ENCODE measurements at regions not wholly inside any gene's neighbourhood (a gene's known extent, or its start where the extent isn't known, plus 50 kb on each side); places are given as distances from the start of the nearest gene placed in this dataset.

DNA sequence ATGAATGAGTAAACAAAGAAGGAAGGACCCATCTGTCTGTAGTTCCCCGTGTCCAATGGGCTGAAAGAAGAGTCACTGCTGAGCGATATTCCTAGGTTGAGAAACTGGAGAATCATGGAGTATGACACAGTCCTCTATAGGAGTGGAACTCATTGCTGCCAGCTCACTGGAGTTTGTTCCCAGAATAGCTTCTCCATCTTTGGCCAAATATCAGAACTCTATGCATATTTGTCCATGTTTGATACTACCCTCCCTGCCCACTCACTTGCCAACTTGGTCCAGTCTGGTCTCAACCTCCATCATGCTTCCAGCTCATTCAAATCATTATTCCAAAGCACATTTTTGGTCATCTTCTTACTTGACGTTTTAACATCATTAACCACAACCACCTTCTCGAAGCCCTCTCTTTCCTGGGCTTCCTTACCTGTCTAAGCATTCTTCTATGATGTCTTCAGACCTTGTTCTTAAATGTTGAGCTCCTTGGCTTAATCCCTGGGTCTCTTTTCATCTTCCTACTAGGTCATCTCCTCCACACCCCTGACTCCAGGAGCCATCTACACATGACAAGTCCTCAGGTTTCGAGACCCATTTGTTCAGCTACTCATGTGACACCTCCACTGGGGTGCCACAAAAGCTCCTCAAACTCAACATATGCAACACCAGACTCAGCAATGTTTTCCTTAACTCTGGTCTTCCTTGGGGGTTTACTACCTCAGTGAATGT lies 221.6 kb downstream of the MYCN start:
- DNase-seq: no peak

DNA sequence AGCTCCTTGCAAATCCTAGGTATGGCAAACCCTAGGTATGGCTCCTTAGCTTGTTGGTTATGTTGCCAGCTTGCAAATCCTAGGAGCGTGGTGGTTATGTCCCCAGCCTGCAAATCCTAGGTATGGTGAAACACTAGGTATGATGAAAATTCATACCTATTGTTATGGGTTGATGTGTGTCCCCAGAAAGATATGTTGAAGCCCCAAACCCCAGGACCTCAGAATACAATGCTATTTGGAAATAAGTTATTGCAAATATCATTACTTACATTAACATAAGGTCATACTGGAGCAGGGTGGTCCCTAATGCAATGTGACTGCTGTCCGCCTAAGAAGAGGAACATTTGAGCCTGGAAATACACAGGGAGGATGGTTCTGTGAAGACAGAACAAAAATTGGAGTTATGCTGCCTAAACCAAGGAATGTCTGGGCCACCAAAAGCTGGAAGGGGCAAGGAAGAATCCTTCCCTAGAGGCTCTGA lies 220.8 kb downstream of the MYCN start:
- DNase-seq: no peak

DNA sequence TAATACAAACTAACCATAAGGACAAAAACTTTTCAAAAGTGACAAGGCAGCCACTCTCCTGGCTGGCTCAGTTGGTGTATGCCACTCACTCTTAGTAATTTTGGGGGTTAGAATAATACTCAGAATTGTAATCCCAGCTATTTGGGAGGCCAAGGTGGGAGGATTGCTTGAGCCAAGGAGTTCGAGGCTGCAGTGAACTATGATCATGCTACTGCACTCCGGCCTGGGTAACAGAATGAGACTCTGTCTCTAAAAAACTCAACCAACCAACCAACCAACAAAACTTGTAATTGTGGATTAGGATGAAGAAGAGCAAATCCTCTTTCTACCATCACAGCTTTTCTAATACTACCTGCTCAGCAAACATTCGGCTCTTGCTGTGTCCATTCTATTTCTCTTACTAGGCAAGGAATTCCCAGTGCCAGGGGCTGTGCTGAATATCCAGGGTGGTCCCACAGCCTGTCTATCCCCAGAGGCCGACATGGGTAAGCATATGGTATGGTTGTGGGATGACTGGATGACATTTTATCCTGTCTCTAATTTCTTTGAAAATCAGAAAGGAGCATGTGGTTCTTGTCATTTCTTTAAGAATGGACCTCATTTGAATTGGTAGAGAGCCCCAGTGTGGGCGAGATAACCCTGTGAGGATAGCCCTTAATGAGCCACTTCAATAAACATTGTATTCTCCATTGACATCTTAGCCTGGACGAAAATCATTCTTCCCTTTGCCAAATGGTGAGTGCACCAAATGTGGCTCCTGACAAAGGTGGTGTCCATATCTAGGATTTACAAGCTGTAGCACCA lies 220.1 kb downstream of the MYCN start:
- DNase-seq: no peak

DNA sequence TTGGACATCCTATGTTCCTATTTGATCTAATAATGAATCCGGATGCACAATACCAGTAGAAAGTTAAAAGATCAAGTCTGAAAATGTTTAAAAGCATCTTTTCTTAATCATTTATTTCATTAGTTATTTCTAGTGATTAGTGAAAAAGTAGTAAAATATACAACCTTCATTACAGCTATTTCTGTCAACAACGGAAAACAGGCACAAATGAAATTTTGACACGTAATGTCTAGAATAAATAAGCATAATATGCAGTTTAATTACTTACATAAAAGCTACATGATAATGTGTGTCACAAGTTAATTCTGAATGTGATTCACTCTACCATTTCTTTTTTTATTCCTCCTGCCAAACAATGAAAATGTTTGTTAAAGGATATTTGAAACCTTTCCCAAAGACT lies 216.1 kb downstream of the MYCN start:
- no peak for DNase-seq

DNA sequence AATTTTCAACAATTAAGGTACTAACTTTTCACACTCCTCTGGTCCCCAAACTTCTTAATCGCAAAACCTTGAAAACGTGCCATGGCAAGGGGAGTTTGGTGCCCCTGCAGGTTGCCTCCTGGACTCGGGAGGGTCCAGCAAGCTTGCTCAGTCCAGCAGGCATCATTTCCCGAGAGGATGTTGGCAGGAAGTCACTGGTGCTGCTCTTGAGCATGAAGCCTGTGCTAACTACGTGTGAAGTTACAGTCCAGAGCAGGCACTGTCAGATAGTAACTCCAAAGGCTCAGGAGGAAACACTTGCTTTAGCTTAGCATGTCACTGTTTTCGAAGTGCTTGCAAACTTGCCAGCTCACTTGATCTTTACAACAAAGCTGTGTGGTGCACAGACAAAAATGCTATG lies 215.4 kb downstream of the MYCN start:
- no peak for DNase-seq

DNA sequence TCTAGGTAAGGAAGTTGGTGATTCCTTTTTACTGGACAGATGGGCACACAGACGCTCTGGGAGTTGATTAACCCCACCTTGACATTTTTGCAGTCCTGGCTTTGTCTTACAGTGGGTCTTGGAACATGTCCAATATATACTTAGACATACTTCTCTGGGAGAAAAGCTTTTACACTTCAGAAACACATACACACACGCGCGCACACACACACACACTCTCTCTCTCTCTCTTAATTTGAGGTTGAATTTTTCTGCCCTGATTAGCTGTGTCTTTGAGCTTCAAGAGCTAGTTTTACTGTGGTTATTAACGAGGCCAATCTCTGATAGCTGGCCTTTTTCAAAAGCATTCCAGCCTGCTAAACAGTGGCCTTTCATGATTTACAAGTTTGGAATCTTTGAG lies 215.0 kb downstream of the MYCN start:
- DNase-seq: no peak

DNA sequence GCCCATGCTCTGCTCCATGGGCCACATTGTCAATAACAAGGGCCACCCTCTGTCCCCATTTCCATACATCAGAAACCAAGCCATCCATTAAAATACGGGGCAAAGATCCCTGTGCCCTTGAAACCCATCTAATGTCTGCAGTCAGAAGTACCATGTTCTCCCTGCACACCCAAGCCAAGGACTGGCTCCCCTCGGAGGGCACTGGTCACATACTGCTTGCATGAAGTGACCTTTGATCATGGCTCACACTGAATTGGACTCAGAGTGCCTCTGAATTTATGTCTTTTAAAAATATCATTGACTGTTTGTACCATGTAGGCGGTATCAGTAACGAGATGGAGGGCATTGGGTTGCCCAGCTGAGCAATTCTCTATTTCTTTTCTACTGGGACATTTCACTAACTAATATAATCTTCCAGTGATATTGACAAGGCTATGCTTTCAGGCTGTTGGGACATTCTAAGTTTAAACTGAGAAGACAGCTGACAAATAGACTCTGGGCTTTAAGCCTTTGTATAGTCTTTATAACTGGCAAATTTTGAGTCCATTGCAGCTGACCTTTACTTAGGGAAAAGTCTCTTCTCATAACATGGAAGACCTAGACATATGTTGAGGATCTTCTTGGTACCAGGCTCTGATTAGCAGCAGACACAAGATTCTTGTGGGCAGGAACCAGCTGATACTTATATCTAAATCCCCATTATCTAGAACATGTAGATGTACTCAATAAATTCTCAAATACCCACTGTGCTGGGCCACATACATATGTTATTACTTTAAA lies 214.3 kb downstream of the MYCN start:
- no peak for DNase-seq

DNA sequence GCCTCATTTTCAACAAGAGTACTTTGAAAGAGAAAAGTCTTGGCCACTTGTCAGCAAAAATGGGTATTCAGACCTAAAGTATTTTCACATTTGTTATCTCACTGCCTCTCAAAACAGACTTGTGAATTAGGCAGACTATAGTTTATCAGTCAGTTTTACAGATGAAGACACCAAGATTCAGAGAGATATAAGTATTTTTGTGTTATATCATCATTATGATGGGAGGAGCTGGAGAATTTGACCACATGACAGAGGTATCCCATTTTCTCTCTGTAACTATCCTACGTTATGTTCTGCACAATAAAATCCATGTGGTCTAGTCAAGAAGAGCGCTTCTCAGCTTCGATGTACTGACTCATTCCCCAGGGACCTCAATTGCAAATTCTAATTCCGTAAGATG lies 213.7 kb downstream of the MYCN start:
- no peak for DNase-seq

DNA sequence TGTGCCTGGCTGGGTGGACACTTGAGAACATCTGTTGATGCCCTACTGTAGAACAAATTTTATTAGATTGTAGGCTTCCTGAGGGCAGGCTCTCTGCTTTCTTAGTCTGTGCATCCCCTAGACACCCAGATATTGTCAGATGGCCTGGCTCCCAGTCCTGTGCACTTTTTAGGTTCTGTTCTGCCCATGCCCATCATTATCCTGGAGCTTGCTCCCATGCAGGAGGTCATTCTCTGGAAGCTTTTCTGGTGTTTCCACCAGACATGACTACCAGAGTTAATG lies 213.3 kb downstream of the MYCN start:
- no peak for DNase-seq

DNA sequence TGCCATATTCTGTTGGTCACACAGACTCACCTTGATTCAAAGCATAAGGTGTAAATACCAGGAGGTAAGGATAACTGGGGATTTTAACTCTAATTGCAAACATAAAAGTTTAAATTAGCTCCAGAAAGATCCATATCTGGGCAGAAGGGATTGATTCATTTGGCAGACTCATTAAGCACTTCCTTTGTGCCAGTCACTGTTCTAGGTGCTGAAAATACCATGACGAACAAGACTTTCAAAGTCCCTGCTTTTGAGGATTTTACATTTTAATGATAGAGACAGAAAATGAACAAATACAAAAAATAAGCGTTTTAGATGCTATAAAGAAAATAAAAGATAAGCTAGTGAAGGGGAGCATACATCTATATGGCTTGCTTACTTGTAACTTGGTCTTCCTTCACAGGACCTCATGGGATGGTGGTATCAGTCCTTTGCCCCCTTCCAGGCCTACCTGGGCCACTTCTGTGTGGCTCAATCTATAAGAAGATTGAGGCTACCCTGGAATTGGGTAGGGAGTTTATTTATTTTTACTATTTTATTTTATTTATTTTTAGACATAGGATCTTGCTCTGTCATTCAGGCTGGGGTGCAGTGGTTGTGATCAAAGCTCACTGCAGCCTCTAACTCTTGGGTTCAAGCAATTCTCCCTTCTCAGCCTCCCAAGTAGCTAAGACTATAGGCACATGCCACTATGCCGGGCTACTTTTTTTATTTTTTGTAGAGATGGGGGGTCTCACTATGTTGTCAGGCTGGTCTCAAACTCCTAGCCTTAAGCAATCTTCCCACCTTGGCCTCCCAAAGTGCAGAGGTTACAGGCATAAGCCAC lies 212.8 kb downstream of the MYCN start:
- DNase-seq: no peak

DNA sequence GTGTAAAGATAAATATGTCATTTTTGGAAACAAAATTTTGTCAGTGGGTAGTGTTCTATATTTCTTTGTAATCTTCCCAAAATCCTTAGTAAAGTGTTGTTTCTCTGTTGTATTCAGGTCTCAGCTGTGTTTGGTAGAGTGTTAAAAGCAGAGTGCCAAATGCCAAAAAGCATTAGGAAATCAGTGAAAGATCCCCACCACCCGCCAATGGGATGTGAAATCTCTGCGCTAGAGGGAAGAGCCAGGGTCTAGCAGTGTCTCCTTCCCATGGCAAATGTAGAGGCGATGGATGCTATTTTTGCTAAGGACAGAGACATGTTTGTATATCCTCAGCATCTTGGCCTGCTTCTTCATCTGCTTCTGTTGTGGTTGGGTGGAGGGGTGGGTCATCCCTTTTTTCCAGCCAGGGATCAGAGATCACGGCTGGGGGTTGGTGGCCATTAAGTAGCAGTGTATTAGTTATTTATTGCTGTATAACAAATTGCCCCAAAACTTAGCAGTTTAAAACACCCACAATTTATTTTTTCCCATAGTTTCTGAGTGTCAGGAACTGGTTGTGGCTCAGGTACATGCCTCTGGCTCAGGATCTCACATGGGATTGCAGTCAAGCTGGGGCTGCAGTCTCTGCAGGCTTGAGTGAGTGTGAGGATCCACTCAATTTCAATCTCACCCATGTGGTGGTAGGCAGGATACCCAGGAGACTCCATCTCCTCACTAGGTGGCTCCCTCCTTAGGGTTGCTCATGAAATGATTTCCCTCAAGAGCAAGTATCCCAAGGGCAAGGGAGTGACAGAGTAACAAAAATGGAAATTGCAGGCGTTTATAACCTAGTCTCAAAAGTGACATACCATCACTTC lies 211.9 kb downstream of the MYCN start:
- no peak for DNase-seq

DNA sequence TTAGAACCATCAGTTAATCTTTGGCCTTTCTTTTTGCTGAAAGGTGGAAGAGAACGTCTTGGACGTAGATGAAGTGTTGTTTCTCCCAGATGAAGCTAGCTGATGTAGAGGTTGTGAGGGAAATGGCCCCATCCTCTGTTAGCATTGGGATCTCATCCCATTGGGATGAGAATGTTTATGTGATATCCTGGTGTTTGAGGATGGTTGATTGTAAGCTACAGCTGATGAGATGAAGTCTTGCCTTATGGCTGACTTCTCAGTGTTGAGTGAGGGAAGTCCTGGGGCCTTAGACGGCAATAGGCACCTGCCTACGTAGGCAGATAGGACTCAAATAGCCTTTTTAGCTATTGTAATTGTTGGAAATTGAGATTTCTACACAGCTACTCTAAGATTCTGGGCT lies 211.3 kb downstream of the MYCN start:
- no peak for DNase-seq

DNA sequence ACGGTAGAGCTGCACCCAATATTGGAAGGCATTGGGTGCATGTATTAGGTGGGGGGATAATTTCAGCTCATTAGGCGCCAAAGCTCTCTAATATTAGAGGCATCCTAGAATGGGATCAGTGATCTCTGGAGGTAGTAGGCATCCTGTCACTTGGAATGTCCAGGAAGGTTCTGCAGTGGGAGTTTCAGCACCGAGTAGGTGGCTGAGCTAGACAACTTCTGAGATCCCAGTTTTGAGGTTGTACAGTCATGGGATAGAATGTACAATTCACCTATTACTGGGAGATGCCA lies 210.9 kb downstream of the MYCN start:
- DNase-seq: no peak

DNA sequence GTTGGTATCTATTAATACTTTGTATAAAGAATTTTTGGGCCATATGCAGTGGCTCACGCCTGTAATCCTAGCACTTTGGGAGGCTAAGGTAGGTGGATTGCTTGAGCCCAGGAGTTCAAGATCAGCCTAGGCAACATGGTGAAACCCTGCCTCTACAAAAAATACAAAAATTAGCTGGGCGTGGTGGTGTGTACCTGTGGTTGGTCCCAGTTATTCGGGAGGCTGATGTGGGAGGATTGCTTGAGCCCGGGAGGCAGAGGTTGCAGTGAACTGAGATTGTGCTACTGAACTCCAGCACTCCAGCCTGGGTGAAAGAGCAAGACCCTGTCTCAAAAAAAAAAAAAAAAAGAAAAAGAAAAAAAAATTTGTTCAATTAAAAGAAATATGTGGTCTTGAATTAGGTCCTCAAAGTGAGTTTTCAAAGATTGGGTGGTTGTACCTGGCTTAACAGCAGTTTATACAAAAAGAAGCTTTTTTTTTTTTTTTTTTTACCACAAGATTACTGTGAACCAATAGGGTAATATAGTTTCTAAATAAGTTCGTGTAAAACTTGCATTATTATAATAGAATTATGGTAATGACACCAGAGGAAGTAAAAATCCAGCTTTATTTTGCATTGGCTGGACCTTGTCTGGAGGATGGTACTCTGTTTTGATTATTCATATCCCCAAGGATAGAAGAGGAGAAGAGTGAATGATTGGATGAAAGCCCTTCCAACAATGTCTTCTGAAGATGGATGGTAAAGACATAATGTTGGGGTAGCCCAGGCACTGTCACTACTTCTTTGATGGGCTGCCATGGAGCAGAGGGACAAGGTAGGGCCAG lies 210.3 kb downstream of the MYCN start:
- no peak for DNase-seq

DNA sequence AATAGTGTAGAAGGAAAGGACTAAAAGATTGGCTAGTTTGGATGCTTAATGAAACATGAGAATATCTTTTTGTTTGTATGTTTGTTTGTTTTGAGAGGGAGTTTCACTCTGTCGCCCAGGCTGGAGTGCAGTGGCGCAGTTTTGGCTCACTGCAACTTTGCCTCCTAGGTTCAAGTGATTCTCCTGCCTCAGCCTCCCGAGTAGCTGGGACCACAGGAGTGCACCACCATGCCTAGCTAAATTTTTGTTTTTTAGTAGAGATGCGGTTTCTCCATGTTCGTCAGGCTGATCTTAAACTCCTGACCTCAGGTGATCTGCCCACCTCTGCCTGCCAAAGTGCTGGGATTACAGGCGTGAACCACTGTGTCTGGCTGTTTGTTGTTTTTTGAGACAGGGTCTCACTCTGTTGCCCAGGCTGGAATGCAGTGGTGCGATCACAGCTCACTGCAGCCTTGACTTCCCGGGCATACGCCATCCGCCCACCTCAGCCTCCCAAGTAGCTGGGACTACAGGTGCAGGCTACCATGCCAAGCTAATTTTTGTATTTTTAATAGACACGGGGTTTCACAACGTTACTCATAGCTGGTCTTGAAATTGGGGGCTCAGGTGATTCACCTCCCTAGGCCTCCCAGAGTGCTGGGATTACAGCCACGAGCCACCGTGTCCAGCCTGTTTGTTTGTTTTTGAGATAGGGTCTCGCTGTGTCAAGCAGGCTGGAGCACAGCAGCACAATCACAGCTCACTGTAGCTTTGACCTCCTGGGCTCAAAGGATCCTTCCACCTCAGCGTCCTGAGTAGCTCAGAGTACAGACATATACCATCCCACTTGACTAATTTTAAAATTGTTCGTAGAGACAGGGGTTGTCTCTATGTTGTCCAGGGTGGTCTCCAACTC lies 209.2 kb downstream of the MYCN start:
- no peak for DNase-seq

DNA sequence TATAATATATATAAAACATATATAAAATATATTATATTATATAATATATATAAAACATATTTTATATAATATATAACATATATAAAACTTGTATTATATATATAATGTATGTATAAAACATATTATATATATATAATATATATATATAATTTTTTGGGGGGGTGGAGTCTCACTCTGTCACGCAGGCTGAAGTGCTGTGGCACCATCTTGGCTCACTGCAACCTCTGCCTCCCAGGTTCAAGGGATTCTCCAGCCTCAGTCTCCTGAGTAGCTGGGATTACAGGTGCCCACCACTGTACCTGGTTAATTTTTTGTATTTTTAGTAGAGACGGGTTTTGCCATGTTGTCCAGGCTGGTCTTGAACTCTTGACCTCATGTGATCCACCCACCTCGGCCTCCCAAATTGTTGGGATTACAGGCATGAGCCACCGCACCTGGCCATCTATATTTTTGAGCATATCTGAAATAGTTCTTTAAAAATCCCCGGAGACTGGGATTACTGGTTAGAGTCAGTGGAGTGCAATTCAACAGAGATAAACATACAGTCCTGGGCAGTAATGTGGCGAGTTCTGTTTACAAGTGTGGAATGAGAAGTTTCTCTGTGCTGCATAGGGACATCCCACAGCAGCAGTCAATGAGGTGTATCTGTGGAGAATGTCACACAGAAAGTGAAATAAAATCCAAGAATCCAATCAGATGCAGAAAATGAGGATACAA lies 208.4 kb downstream of the MYCN start:
- DNase-seq: no peak

DNA sequence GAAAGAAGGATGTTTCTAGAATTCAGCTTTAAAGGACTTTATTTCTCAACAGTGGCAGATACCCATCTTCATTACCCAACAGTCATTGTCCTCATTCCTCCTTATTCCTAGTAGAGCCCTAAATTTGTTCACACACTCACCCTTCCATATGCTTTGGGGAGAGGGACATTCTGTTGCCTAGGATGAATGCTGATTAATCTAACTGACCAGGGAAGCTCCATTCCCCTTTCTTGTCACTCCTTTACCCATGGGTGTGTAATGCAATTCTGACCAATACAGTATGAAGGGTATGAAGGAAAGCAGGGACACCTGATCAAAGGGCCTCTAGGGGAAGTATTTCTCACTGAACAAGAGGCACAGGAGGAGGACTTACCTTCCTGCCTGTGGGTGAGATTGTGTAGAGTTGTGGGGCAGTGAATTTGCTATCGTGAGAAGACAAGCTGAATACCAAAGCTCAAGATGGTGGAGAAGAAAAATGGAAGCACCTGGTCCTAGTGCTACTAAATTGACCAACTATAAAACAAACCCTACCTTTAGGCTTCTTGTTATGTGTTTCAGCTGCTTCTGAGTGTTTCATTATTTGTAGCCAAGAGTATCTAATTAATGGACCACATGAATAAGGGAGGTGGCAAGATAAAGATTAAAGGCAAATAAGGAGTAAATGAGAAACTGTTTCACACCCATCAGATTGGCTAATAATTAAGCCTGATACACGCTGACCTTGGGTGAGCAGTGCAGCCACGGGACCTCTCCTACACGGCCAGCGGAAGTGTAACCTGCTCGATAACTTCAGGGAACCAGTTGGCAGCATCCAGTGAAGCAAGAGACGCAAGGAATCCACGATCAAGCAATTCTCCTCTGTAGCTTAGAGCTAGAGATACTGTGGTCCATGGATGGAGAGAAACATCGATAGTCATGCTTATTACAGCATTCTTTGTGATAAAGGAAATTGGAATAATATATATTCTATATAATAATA lies 202.3 kb downstream of the MYCN start:
- DNase-seq: no peak

DNA sequence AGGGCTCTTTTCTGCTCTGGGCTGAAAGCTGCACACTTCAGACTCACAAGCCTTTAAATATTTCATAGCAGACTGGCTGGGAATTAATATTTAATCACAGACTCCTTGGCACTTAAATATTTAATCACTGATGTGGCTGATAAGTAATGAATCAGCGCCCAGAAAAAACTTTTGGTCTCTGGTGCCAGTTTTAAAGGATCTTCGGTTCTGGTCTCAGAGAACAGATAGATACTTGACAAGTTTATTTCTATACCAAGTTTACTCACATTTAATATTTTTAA lies 201.2 kb downstream of the MYCN start:
- no peak for DNase-seq
